NCI-H345 (cell line): ENCODE measurements at regions not wholly inside any gene's neighbourhood (a gene's known extent, or its start where the extent isn't known, plus 50 kb on each side); places are given as distances from the start of the nearest gene placed in this dataset.

ENCODE experiments used
- DNase-seq: peaks from one replicate; lab custom pipeline; 2025; lab: John Stamatoyannopoulos, UW

DNA sequence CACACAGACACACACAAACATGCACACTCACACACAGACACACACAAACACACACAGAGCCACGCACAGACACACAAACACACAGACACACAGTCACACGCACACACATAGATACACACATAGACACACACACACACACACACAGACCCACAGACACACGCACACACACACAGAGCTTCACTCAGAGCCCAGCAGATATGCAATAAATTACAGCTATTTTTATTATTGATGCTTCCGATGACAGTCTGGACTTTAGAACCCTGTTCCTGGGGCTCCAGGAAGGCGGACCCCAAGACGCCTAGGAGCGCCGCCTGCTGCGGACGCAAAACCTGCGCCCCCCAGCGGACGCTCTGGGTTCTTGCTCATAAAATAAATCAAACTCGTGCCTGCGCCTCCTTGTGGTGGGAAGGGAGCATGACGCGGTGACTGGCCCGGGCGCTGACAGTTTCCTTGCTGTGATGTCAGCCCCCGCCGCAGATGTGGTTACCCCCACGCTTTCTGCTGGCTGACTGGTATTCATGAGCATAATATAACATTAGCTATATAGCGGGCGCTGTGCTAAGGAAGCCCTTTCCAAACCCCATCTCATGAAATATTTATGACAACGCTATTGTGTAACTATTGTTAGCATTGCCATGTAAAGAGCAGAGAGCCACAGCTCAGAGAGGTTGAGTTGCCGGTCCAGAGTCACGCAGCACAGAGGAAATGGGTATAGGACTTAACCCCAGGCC, 64.4 kb upstream of the TM9SF2 start:
- peak; percentile 75 for DNase-seq

GRCh38 chr13:99439048-99439447, 62.2 kb upstream of the TM9SF2 start:
- no peak for DNase-seq

DNA sequence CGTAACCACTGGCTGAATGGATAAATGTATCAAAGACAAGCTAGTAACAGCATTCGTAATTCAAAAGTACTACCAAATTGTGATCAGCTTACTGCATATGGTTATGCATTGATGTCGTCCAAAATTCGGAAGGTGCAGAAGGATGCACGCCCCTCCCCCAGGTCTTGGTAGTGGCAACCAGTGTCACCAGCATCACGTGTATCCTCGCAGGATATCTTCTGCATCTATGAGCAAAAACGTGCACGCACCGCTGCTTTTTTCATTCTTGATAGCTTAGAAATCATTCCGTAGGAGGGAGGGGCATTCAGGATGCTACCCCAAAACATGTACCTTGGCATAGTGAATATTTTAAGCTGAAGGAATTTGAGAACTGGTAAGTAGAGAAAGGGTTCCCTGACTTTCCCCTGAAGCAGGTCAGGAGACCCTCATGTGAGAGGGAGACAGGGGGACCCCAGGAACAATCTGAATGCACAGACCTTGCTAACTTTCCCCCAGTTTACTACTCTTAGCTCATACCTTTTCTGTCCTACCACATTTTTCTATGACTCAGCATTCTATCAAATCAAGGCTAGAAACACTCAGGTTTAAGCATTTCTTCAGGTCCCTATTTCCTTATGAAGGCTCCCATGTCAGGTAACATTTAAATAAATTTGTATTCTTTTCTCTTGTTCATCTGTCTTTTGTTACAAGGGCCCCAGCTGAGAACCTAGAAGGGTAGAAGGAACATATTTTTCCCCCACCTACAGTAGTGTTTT, 61.2 kb upstream of the TM9SF2 start:
- no peak for DNase-seq

- DNase-seq, result peak; percentile 45
Measured at GRCh38 chr13:99442273-99442895, 58.9 kb upstream of the TM9SF2 start.

DNA sequence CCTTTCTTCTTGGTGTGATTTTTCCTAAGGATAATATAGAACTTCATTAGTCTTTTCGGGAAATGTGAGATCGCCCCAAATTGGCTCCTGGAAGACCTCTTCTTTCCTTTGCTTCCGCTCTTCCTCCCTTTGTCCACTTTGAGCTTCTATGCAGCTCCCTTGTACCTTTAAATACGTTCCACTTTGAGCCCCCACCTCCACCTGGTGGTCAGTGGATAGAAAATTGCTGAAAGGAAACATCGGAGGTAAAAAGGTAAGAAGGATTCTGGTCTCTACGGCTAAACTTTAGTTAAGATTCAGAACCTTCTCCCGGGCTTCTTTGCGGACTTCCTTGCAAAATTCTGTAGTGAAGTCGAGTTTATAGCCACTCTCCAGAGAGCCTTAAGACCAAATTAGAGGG, 55.0 kb upstream of the TM9SF2 start:
- no peak for DNase-seq

GRCh38 chr13:99448546-99448945, 52.7 kb upstream of the TM9SF2 start:
- no peak for DNase-seq

DNA sequence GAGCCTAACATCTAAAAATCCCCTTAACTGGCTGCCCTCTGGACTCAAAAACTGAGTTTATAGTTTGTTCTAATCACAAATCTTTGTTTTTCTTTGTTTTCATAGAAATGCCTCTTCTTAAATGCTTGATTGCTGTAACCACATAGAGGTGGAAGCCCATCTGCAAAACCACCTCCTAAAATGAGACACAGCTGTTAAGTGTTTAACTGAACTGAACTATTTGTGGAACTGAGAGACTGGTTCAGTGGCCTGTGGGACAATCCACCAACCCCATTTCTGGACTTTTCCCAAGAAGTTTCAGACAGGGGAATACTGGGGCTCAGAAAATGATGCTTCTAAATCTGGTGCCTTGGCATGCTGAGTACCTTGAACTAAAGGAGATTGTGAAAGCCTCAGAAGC, 50.9 kb upstream of the TM9SF2 start:
- no peak for DNase-seq
